ENCODE measurements at regions not wholly inside any gene's neighbourhood (a gene's known extent, or its start where the extent isn't known, plus 50 kb on each side); places are given as distances from the start of the nearest gene placed in this dataset.

- in situ Hi-C loops (cut with MboI; ENCODE audit: low sequenced_read_pairs, unreplicated experiment): no loop called here
- DNase-seq (ENCODE audit: low spot score): no peak
- no peak for TF ChIP-seq CTCF (IDR thresholded peaks at IDR 0.05; ENCODE audit: borderline replicate concordance, control extremely low read depth, extremely low read depth, insufficient read depth, missing control alignments)
These were observed 186.5 kb upstream of the CTTNBP2NL start for GRCh38 chr1:112209493-112209892.

GRCh38 chr1:112219267-112219666 lies 176.7 kb upstream of the CTTNBP2NL start:
- in situ Hi-C loops (cut with MboI; ENCODE audit: low sequenced_read_pairs, unreplicated experiment): no loop called here
- no peak for DNase-seq (ENCODE audit: low spot score)
- no peak for TF ChIP-seq CTCF (IDR thresholded peaks at IDR 0.05; ENCODE audit: borderline replicate concordance, control extremely low read depth, extremely low read depth, insufficient read depth, missing control alignments)

- TF ChIP-seq CTCF (IDR thresholded peaks at IDR 0.05; ENCODE audit: borderline replicate concordance, control extremely low read depth, extremely low read depth, insufficient read depth, missing control alignments): no peak
- in situ Hi-C loops (cut with MboI; ENCODE audit: low sequenced_read_pairs, unreplicated experiment): no loop called here
- DNase-seq (ENCODE audit: low spot score): no peak
These were observed 165.8 kb upstream of the CTTNBP2NL start for GRCh38 chr1:112230232-112230631.

- DNase-seq (ENCODE audit: low spot score): no peak
- no peak for TF ChIP-seq CTCF (IDR thresholded peaks at IDR 0.05; ENCODE audit: borderline replicate concordance, control extremely low read depth, extremely low read depth, insufficient read depth, missing control alignments)
- in situ Hi-C loops (cut with MboI; ENCODE audit: low sequenced_read_pairs, unreplicated experiment): no loop called here
These were observed 164.7 kb upstream of the CTTNBP2NL start for GRCh38 chr1:112231331-112231730.

GRCh38 chr1:112232848-112233247 lies 163.2 kb upstream of the CTTNBP2NL start:
- in situ Hi-C loops (cut with MboI; ENCODE audit: low sequenced_read_pairs, unreplicated experiment): no loop called here
- DNase-seq (ENCODE audit: low spot score): no peak
- no peak for TF ChIP-seq CTCF (IDR thresholded peaks at IDR 0.05; ENCODE audit: borderline replicate concordance, control extremely low read depth, extremely low read depth, insufficient read depth, missing control alignments)

- no peak for DNase-seq (ENCODE audit: low spot score)
- in situ Hi-C loops (cut with MboI; ENCODE audit: low sequenced_read_pairs, unreplicated experiment): no loop called here
- TF ChIP-seq CTCF (IDR thresholded peaks at IDR 0.05; ENCODE audit: borderline replicate concordance, control extremely low read depth, extremely low read depth, insufficient read depth, missing control alignments): no peak
These were observed 161.3 kb upstream of the CTTNBP2NL start for GRCh38 chr1:112234710-112235109.

Measured in GM13976 (cell line).